Activated CD4-positive, alpha-beta T cell treated with anti-CD3 and anti-CD28 coated beads for 36 hours (primary cell): ENCODE measurements at regions not wholly inside any gene's neighbourhood (a gene's known extent, or its start where the extent isn't known, plus 50 kb on each side); places are given as distances from the start of the nearest gene placed in this dataset.
A peak's percentile ranks its signal among the peaks of the same experiment; 100 is the strongest.

Source experiments
- ATAC-seq: fragments of 200-7000 bp; cut with Tn5 transposase; one replicate; pipeline ENCODE4 v1.10.0; 2021; ENCODE audit warnings: mild to moderate bottlenecking, moderate library complexity
- CTCF ChIA-PET: fragments of 350-600 bp; sonication (Branson Sonifier 250); formaldehyde crosslinking; loops from one replicate; lab custom pipeline; 2021; ENCODE audit warnings: antibody characterized with exemption; lab: Charles Lee
- POLR2A ChIA-PET: fragments of 350-600 bp; sonication (Branson Sonifier 250); formaldehyde crosslinking; loops from one replicate; lab custom pipeline; 2021; ENCODE audit warnings: antibody characterized with exemption, inconsistent platforms; lab: Charles Lee
- DNase-seq: peaks from one replicate; pipeline ENCODE4 v3.0.0-alpha.2; 2020
- H3K27ac Mint-ChIP-seq: one replicate; pipeline ENCODE4 v1.8.0; 2021; ENCODE audit warnings: mixed read lengths
- H3K27me3 Mint-ChIP-seq: one replicate; pipeline ENCODE4 v1.8.0; 2021; ENCODE audit warnings: mixed read lengths
- H3K36me3 Mint-ChIP-seq: one replicate; pipeline ENCODE4 v1.8.0; 2021; ENCODE audit warnings: low read depth, mixed read lengths
- H3K4me1 Mint-ChIP-seq: one replicate; pipeline ENCODE4 v1.8.0; 2021; ENCODE audit warnings: mixed read lengths
- H3K4me3 Mint-ChIP-seq: one replicate; pipeline ENCODE4 v1.8.0; 2021; ENCODE audit warnings: mild to moderate bottlenecking, moderate library complexity, mixed read lengths
- H3K9me3 Mint-ChIP-seq: one replicate; pipeline ENCODE4 v1.8.0; 2021; ENCODE audit warnings: low read depth, mixed read lengths
- intact Hi-C, 2 experiments: fragments of 100-400 bp; cut with DNase I in 1 of 2; cut with micrococcal nuclease in 1 of 2; formaldehyde crosslinking; loops; one replicate each; pipeline versions ENCODE4 v1.14.2 to v1.15.1; 2022 to 2024; cut with DNase I, micrococcal nuclease

DNA sequence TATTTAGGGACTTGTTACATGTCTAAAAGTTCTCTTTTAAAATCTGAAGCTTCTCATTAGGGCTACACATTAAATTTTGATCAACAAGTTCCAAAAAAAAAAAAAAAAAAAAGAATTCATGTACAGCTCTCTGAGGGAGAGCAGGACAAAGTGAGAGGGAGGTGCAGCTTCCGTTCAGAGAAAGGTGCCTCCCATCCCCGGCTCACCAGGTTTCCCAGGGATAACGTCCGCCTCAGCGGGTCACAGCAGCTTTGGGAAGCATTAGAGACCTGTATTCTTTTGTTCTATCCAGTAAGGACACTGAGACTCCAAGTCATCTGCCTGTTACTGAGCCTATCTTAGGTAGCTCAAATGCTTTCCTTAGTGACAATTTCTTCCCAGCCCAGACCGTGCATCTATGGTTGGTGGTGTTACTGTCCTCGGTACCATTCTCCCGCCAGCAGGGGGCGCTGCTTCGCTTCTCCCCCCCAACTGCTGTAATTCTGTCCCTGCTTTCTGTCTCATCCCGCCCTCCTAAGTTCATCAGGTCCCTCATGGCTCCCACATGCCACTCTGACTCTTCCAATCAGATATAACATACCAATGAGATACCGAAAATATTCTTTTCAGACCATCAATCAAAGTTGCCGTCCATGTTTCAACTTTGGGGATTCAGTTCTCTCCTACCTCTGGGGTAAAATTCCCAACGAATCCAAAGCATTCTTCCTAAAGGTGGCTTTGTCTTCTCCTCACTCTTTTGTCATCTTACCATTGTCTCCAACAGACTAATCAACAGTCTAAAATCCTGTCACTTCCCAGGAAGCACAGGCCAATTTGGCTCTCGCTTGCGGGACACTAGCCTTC lies 466.5 kb downstream of the METTL4 start:
- ChIA-PET CTCF (interaction anchor here (0.5 to 3.9 kb wide), 16 partner anchors 10 to 574 kb away, joined by 3 to 43 read pairs (median 4); no protein-coding TSS in a partner anchor), POLR2A (no interaction called here)
- peaks cover 4% of the 10 kb centered on the region for H3K27me3 Mint-ChIP-seq
- H3K27ac Mint-ChIP-seq: no peak overlapping the region
- no peaks in the 10 kb centered on the region for H3K4me1 Mint-ChIP-seq
- no peak overlapping the region for H3K4me3 Mint-ChIP-seq
- no peaks in the 10 kb centered on the region for H3K36me3 Mint-ChIP-seq
- no peaks in the 10 kb centered on the region for H3K9me3 Mint-ChIP-seq
- ATAC-seq (peak; percentile 47), DNase-seq (peak; percentile 72)
- intact Hi-C loops: loop anchor here (2.0 to 5.0 kb wide), 3 partner anchors 122 to 438 kb away; no protein-coding TSS in a partner anchor

DNA sequence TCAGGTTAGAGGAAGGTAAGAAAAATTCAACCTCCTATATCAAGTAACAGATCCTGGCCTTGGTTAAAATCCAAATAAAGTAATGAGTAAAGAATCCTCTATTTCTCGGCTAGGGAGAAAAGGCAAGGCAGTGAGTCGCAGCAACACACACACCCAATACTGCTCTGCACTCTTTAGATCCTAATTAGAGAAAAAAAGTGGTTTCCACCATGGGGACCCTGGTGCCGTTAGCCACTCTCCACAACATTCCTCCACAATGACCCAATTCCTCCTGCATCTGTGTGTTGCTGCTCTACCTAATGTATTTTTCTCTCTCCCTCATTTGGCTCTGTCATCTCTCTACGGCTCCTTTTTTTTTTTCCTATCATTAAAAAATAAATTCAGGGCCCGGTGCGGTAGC lies 462.7 kb downstream of the METTL4 start:
- Mint-ChIP-seq H3K36me3 (no peaks in the 10 kb centered on the region), H3K27me3 (peaks cover 4% of the 10 kb centered on the region), H3K27ac (no peak overlapping the region), H3K4me1 (no peaks in the 10 kb centered on the region), H3K9me3 (no peaks in the 10 kb centered on the region), H3K4me3 (no peak overlapping the region)
- POLR2A ChIA-PET: no interaction called here
- CTCF ChIA-PET: no interaction called here
- no peak for ATAC-seq
- no peak for DNase-seq
- intact Hi-C loops: loop anchor here (5.0 kb wide), 2 partner anchors 119 to 434 kb away; no protein-coding TSS in a partner anchor

DNA sequence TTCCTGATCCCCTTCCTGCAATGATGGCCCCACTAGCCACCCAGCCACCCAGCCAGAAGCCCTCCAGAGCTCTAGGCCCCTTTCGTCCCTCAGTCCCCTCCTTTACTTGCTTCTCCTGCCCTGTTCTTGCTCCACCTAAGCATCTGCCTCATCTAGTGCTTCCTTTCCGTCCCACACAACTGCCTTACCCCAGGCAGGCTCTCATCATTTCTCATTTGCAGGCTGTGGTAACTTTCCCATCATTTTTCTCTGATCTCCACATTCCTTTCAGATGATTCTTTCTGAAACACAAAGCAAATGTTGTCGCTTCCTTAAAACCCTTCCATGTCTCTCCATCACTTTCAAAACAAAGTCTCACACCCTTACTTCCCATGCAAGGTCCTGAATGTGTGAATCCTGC lies 459.8 kb downstream of the METTL4 start:
- intact Hi-C loops: no loop called here
- CTCF ChIA-PET: no interaction called here
- H3K4me1 Mint-ChIP-seq: no peaks in the 10 kb centered on the region

DNA sequence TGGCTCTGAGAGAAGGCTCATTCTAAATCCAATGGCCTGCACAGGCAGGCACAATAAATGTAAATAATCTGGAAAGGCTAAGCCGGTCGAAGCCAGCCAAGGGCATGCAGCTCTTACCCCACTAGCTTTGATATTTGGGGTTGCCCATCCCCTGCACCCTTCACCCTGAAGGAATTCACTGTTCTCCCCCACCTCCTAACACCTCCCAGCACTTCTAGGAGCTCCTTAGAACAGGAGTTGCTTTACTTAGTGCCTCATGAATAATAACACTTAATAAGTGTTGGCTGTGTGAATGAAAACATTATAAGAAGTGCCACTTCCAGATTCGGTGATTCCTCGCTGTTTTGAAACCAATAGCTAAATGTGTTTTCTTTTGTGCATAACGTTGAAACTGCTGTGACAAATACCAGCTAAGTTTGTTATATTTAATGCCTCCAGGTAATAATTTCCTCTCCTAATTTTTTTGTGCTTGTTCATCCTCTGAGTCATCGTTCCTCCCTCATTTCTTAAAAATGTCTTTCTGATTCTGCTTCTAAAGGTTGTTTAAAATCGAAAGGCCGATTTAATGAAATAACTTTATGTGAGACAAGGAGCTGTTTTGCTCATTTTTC lies 458.8 kb downstream of the METTL4 start:
- intact Hi-C loops: no loop called here
- Mint-ChIP-seq H3K9me3 (no peaks in the 10 kb centered on the region), H3K36me3 (no peaks in the 10 kb centered on the region), H3K27ac (no peak overlapping the region), H3K27me3 (peaks cover 9% of the 10 kb centered on the region), H3K4me1 (no peaks in the 10 kb centered on the region), H3K4me3 (no peak overlapping the region)
- ATAC-seq: no peak
- ChIA-PET POLR2A (no interaction called here), CTCF (interaction anchor here (0.6 to 0.8 kb wide), 2 partner anchors 220 to 1379 kb away, joined by 3 read pairs; no protein-coding TSS in a partner anchor)
- no peak for DNase-seq

More for the DNA sequence above, 459.8 kb downstream of the METTL4 start:
- POLR2A ChIA-PET: no interaction called here
- Mint-ChIP-seq H3K27me3 (peaks cover 9% of the 10 kb centered on the region), H3K9me3 (no peaks in the 10 kb centered on the region), H3K27ac (no peak overlapping the region), H3K4me3 (no peak overlapping the region), H3K36me3 (no peaks in the 10 kb centered on the region)
- DNase-seq (no peak), ATAC-seq (no peak)

DNA sequence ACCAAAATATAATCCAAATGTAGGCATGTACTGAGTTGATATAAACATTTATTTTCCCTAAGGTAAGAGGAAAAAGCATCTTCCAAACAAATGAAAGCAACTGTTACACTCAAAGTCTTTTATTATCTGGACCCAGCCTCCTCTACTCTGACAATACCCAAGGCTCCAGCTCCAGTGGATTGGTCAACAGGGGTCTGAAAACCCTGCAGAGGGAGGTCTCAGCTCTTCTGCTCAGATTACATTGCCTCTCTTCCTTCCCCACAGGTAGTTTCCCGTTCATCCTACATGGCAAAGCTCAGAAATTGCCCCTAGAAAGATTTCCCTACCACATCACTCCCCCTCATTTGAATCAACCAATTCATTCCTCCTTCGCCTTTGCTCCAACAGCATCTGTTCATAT lies 457.0 kb downstream of the METTL4 start:
- intact Hi-C loops: no loop called here
- H3K27me3 Mint-ChIP-seq: peaks cover 7% of the 10 kb centered on the region
- no peak overlapping the region for H3K4me3 Mint-ChIP-seq
- H3K27ac Mint-ChIP-seq: no peak overlapping the region
- ATAC-seq: no peak
- H3K4me1 Mint-ChIP-seq: no peaks in the 10 kb centered on the region
- POLR2A ChIA-PET: no interaction called here
- CTCF ChIA-PET: no interaction called here
- no peaks in the 10 kb centered on the region for H3K9me3 Mint-ChIP-seq
- DNase-seq: no peak
- no peaks in the 10 kb centered on the region for H3K36me3 Mint-ChIP-seq

DNA sequence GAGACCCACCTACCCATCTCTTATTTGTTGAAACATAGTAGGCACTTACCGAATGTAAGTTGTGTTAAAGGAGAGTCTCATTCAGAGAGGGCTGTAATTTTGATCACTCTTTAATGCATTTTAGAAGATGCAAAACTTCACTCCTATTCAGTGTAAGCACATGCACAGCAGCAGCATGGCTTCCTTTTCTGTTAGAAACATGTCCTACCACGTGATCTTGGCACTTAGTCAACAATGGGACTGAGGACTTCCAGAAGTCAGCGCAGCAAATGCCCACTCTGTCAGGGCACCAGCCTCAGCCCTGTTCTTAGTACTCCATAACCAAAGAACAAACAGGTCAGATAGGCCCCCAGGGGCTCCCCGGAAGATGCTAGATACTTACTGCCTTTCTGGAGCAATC lies 456.5 kb downstream of the METTL4 start:
- Mint-ChIP-seq H3K27me3 (peaks cover 6% of the 10 kb centered on the region), H3K36me3 (no peaks in the 10 kb centered on the region), H3K9me3 (no peaks in the 10 kb centered on the region), H3K27ac (no peak overlapping the region), H3K4me3 (no peak overlapping the region), H3K4me1 (no peaks in the 10 kb centered on the region)
- no peak for DNase-seq
- CTCF ChIA-PET: no interaction called here
- ATAC-seq: no peak
- POLR2A ChIA-PET: no interaction called here
- intact Hi-C loops: no loop called here

DNA sequence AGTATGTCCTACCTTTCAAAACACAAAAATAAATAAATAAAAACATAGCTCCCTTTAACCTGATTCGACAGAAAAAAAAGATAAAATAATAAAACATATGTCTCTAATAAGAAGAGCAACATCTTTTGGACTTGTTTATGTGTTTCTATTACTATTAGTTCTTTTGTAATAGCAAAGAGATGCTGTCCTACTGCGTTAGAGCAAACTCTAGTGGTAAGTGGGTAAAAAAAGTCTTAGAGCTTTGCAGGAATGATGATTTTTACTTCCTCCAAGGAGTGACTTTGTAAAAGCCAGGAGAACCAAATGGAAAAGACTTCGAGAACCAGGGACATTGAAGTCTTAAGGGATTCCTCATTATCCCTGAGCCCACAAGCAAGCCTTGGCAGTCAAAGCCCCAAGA lies 450.1 kb downstream of the METTL4 start:
- ChIA-PET POLR2A (interaction anchor here (0.6 kb wide), 1 partner anchor 34 kb away, joined by 3 read pairs; no protein-coding TSS in a partner anchor), CTCF (interaction anchor here (1.4 to 2.2 kb wide), 2 partner anchors 14 to 17 kb away, joined by 3 to 7 read pairs; no protein-coding TSS in a partner anchor)
- Mint-ChIP-seq H3K4me1 (no peaks in the 10 kb centered on the region), H3K9me3 (no peaks in the 10 kb centered on the region), H3K27ac (no peak overlapping the region), H3K4me3 (no peak overlapping the region), H3K36me3 (no peaks in the 10 kb centered on the region), H3K27me3 (no peaks in the 10 kb centered on the region)
- DNase-seq (no peak), ATAC-seq (no peak)
- intact Hi-C loops: no loop called here

DNA sequence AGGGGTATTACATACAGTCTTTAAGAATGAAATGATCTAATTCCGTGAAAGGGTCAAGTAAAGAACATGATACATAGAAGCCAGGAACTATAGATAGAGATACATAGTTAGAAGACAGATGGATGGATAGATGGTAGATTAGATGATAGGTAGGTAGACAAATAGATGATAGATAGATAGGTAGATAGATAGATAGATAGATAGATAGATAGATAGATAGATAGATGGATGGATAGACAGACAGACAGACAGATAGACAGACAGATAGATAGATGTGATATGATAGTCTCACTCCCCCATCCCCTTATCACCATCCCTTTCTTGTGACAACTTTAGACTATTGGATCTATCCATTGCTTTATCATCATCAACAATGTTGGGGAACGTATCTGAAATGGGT lies 448.2 kb downstream of the METTL4 start:
- intact Hi-C loops: no loop called here
- H3K4me1 Mint-ChIP-seq: no peaks in the 10 kb centered on the region
- no peaks in the 10 kb centered on the region for H3K9me3 Mint-ChIP-seq
- no peak for ATAC-seq
- no peak for DNase-seq
- ChIA-PET CTCF (no interaction called here), POLR2A (no interaction called here)
- H3K4me3 Mint-ChIP-seq: no peak overlapping the region
- no peak overlapping the region for H3K27ac Mint-ChIP-seq
- H3K36me3 Mint-ChIP-seq: no peaks in the 10 kb centered on the region
- H3K27me3 Mint-ChIP-seq: peaks cover 3% of the 10 kb centered on the region

DNA sequence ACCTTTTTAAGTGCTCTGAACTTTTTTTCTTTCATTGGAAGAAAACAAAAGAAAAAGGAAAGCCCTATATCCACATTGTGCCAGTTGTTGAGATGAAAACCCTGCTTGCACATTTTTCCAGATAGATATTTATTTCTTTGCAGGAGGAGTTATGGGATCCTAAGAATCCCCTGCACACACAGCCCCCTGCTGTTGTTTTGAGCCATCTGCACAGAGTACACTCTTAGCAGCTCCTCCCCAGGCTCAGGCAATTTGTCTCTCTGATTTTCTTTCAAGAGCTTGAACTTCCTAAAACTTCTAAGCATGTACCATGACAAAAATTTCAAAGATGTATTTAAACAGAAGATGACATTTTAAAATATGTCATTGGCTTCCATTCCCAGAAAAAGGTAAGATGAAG lies 436.9 kb downstream of the METTL4 start:
- Mint-ChIP-seq H3K27ac (no peak overlapping the region), H3K27me3 (peaks cover 13% of the 10 kb centered on the region), H3K4me3 (no peak overlapping the region), H3K9me3 (no peaks in the 10 kb centered on the region), H3K4me1 (no peaks in the 10 kb centered on the region), H3K36me3 (no peaks in the 10 kb centered on the region)
- no peak for ATAC-seq
- CTCF ChIA-PET: no interaction called here
- POLR2A ChIA-PET: no interaction called here
- intact Hi-C loops: no loop called here
- DNase-seq: no peak

DNA sequence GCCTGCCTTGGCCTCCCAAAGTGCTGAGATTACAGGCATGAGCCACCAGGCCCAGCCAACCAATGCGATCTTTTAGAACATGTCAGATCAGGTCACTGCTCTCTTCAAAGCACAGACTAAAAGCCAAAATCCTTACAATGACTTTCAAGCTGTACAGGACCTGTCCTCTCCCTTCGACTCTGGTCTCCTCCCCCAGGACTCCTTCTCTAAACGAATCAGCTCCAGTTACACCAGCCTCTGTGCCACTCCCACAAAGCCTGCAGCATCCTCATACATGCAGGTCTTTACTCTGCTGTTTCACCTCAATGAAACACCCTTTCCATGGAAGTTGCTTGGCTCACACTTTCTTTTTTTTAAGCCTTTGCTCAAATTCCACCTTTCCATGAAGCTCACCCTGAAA lies 436.0 kb downstream of the METTL4 start:
- ATAC-seq (no peak), DNase-seq (no peak)
- ChIA-PET POLR2A (no interaction called here), CTCF (no interaction called here)
- Mint-ChIP-seq H3K27me3 (peaks cover 12% of the 10 kb centered on the region), H3K9me3 (no peaks in the 10 kb centered on the region), H3K4me3 (no peak overlapping the region), H3K27ac (no peak overlapping the region), H3K36me3 (no peaks in the 10 kb centered on the region), H3K4me1 (no peaks in the 10 kb centered on the region)
- intact Hi-C loops: no loop called here

DNA sequence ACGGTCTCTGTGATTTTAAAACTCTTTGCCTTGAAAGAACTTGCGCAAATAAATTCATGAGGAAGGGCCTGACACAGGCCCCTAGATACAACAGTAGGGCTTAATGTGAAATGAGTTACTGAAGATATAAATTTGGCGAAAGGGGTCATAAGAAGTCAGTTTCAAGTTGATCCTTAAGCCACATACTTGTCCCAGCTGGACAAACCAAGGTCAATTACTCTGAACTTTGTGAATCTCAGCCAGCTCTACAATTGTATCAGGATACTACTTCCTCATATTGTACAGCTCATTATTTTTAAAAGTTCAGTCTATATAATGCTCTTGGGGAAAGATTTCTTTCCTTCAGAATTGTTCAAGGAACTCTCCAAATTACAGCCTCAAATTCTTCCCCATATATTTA lies 432.8 kb downstream of the METTL4 start:
- intact Hi-C loops: no loop called here
- Mint-ChIP-seq H3K36me3 (no peaks in the 10 kb centered on the region), H3K4me1 (no peaks in the 10 kb centered on the region), H3K27ac (no peak overlapping the region), H3K27me3 (peaks cover 12% of the 10 kb centered on the region), H3K4me3 (no peak overlapping the region), H3K9me3 (no peaks in the 10 kb centered on the region)
- ATAC-seq (no peak), DNase-seq (no peak)
- ChIA-PET CTCF (interaction anchor here (0.6 kb wide), 1 partner anchor 25 kb away, joined by 3 read pairs; no protein-coding TSS in a partner anchor), POLR2A (no interaction called here)

DNA sequence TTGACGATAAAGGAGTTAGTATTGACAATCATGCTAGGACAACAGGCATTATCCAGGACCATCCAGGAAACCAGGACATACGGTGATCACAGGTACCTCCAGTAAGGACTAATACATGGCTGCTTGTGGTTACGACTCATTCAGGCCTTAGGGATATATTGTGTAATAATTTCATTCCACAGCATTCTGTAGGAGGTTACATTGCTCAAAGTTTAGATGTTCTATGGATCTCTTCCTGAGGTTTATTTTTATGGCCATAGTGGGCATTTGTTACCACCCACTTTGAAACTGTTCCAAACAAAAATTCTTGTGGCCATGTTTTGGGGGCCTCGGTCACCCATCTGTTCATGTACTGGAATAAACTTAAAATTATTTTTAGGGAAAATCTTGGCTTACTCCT lies 431.6 kb downstream of the METTL4 start:
- DNase-seq: no peak
- Mint-ChIP-seq H3K27me3 (peaks cover 12% of the 10 kb centered on the region), H3K27ac (no peak overlapping the region)

More for the DNA sequence above, 431.6 kb downstream of the METTL4 start:
- intact Hi-C loops: no loop called here
- no peak for ATAC-seq
- no peak overlapping the region for H3K4me3 Mint-ChIP-seq
- no peaks in the 10 kb centered on the region for H3K9me3 Mint-ChIP-seq
- no peaks in the 10 kb centered on the region for H3K36me3 Mint-ChIP-seq
- ChIA-PET POLR2A (interaction anchor here (0.6 kb wide), 1 partner anchor 36 kb away, joined by 3 read pairs; no protein-coding TSS in a partner anchor), CTCF (no interaction called here)
- no peaks in the 10 kb centered on the region for H3K4me1 Mint-ChIP-seq
